Thyroid gland (tissue), 4 donors: ENCODE measurements at regions not wholly inside any gene's neighbourhood (a gene's known extent, or its start where the extent isn't known, plus 50 kb on each side); places are given as distances from the start of the nearest gene placed in this dataset.

Experiments
- DNase-seq, 2 donors: peaks; one replicate each; pipeline ENCODE4 v3.0.0-alpha.2; 2019
- H3K27ac ChIP-seq, 3 donors: fragments of 200-600 bp; sonication (generic); 1 replicate in 2 of 3; 2 replicates in 1 of 3; pipeline ENCODE4 v1.5.1; 2016 to 2019; ENCODE audit warnings: mild to moderate bottlenecking in 1 of 3, moderate library complexity in 1 of 3
- H3K27me3 ChIP-seq: fragments of 200-600 bp; sonication (generic); one replicate; pipeline ENCODE4 v1.5.1; 2019
- H3K36me3 ChIP-seq, 2 donors: fragments of 200-600 bp; sonication (generic); one replicate each; pipeline ENCODE4 v1.5.1; 2016 to 2019
- H3K4me1 ChIP-seq, 2 donors: fragments of 200-600 bp; sonication (generic); one replicate each; pipeline ENCODE4 v1.5.1; 2017 to 2019
- H3K4me3 ChIP-seq, 3 donors: fragments of 200-600 bp; sonication (generic); replicated peaks in 1 of 3; 1 replicate in 2 of 3; 2 replicates in 1 of 3; pipeline ENCODE4 v1.5.1; 2016; ENCODE audit warnings: mild to moderate bottlenecking in 1 of 3
- H3K9me3 ChIP-seq: fragments of 200-600 bp; sonication (generic); one replicate; pipeline ENCODE4 v1.5.1; 2017
- POLR2A ChIP-seq, 2 donors: fragments of 450-650 bp; IDR thresholded peaks; one replicate each; pipeline ENCODE4 v1.6.1; 2017; ENCODE audit warnings: antibody characterized with exemption in 2 of 2, mild to moderate bottlenecking in 2 of 2, moderate library complexity in 1 of 2
- WGBS, 2 donors: methylation state at CpG; one replicate each; pipeline ENCODE4 v1.1.5; 2017; 5-methylcytosine and 5-hydroxymethylcytosine counted together
- intact Hi-C: fragments of 100-400 bp; cut with DNase I; formaldehyde crosslinking; loops from one replicate; pipeline ENCODE4 v1.15.1; 2023
- TF ChIP-seq, protein P1 (sequence below), 6 experiments: fragments of 200-600 bp in 3 of 6; fragments of 450-650 bp in 3 of 6; sonication (generic) in 3 of 6; IDR thresholded peaks; one replicate each; pipeline ENCODE4 v1.5.1; 2016 to 2019; ENCODE audit warnings: antibody characterized with exemption in 6 of 6, mild to moderate bottlenecking in 2 of 6, inconsistent platforms in 1 of 6, moderate library complexity in 1 of 6

DNA sequence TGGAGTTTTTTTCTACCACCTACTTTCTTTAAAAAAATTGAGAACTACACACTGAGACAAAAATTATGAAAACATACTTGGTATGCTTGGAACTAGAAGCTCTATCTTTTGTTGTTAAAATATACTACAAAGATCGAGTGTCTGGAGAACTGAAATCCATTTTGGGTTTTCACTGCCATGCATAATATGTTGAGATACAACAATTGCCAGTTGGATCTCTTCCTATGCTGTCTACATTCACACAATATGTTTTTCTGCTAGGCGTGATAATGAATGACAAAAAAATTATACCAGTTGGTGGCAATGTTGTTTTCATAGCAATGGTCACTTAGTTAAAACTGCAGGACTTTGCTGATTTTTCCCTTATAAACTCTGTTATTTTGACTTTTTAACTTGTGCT lies 605.4 kb upstream of the LCORL start:
- intact Hi-C loops = no loop called here
- Histone ChIP-seq H3K9me3 (no peaks in the 10 kb centered on the region), H3K27ac (no peak overlapping the region), H3K27me3 (no peaks in the 10 kb centered on the region), H3K4me3 (no peak overlapping the region), H3K36me3 (no peaks in the 10 kb centered on the region), H3K4me1 (no peaks in the 10 kb centered on the region)
- DNase-seq = no peak
- no peak for TF ChIP-seq POLR2A (IDR thresholded peaks at IDR 0.05)
- TF ChIP-seq, protein P1, sequence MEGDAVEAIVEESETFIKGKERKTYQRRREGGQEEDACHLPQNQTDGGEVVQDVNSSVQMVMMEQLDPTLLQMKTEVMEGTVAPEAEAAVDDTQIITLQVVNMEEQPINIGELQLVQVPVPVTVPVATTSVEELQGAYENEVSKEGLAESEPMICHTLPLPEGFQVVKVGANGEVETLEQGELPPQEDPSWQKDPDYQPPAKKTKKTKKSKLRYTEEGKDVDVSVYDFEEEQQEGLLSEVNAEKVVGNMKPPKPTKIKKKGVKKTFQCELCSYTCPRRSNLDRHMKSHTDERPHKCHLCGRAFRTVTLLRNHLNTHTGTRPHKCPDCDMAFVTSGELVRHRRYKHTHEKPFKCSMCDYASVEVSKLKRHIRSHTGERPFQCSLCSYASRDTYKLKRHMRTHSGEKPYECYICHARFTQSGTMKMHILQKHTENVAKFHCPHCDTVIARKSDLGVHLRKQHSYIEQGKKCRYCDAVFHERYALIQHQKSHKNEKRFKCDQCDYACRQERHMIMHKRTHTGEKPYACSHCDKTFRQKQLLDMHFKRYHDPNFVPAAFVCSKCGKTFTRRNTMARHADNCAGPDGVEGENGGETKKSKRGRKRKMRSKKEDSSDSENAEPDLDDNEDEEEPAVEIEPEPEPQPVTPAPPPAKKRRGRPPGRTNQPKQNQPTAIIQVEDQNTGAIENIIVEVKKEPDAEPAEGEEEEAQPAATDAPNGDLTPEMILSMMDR (IDR thresholded peaks at IDR 0.05) = no peak
- 72 to 82% methylated on average over 2 of the region's 2 CpGs for WGBS, 2 donors

DNA sequence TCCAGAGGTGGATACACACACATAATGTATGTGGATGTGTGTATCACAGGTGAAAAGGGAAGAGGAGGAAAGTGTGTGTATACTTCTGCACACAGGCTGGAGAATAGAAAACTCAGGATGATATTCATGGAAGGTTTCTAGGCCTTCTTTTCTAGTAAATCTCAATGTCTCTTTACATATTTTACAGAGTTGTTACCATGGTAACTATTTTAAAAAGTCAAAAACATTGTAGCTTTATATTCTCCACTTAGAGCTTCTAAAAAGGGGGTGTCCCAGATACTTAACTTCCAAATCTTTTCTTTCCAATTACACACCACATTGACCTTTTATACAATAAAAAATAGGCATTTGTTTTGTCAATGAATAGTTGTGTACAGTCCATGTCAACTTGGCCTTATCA lies 604.8 kb upstream of the LCORL start:
- no peak overlapping the region for H3K4me3 ChIP-seq
- H3K4me1 ChIP-seq = no peaks in the 10 kb centered on the region
- H3K27me3 ChIP-seq = no peaks in the 10 kb centered on the region
- intact Hi-C loops = no loop called here
- TF ChIP-seq, protein P1 (IDR thresholded peaks at IDR 0.05) = no peak
- no peak for TF ChIP-seq POLR2A (IDR thresholded peaks at IDR 0.05)
- no peak overlapping the region for H3K27ac ChIP-seq
- H3K36me3 ChIP-seq = no peaks in the 10 kb centered on the region
- no peaks in the 10 kb centered on the region for H3K9me3 ChIP-seq
- no peak for DNase-seq

DNA sequence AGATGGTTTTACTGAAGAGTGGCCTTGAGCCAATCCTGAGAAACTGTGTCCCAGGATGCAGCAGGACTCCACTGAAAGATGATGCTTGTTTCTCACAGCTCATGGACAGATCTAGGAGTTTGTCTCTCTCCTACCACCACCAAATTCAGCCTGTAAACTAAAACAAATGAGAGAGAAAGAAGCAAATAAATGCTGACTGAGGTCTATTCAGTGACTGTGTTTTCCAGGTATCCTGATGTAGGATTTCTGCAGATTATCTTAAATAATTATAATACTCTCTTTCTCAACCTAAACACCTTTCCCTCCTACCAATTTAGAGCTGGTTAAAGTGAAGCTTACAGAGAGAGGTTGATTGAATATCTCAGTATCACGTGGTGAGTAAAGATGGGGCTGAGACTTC lies 599.6 kb upstream of the LCORL start:
- Histone ChIP-seq H3K4me1 (no peaks in the 10 kb centered on the region), H3K4me3 (no peak overlapping the region), H3K9me3 (no peaks in the 10 kb centered on the region), H3K27me3 (no peaks in the 10 kb centered on the region), H3K27ac (no peak overlapping the region), H3K36me3 (no peaks in the 10 kb centered on the region)
- DNase-seq = no peak
- WGBS, 2 donors = 63 to 75% methylated on average over 1 of the region's 1 CpG
- TF ChIP-seq, protein P1 (IDR thresholded peaks at IDR 0.05) = no peak
- no peak for TF ChIP-seq POLR2A (IDR thresholded peaks at IDR 0.05)
- intact Hi-C loops = no loop called here

DNA sequence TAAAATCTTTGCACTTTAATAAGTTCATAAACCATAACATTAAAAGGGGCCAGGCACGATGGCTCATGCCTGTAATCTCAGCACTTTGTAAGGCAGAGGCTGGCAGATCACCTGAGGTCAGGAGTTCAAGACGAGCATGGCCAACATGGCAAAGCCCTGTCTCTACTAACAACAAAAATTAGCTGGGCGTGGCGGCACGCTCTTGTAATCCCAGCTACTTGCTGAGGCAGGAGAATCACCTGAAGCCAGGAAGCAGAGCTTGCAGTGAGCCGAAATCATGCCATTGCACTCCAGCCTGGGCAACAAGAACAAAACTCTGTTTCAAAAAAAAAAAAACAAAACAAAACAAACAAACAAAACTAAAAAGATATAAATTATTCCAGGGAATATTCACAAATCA lies 595.2 kb upstream of the LCORL start:
- Histone ChIP-seq H3K27me3 (no peaks in the 10 kb centered on the region), H3K4me1 (no peaks in the 10 kb centered on the region), H3K9me3 (no peaks in the 10 kb centered on the region), H3K36me3 (no peaks in the 10 kb centered on the region), H3K4me3 (no peak overlapping the region), H3K27ac (no peak overlapping the region)
- DNase-seq = peak in 1 of 2 donors; percentile 5
- WGBS, 2 donors = 74 to 79% methylated on average over 6 of the region's 6 CpGs
- intact Hi-C loops = no loop called here
- TF ChIP-seq, protein P1 (IDR thresholded peaks at IDR 0.05) = no peak
- TF ChIP-seq POLR2A (IDR thresholded peaks at IDR 0.05) = no peak

DNA sequence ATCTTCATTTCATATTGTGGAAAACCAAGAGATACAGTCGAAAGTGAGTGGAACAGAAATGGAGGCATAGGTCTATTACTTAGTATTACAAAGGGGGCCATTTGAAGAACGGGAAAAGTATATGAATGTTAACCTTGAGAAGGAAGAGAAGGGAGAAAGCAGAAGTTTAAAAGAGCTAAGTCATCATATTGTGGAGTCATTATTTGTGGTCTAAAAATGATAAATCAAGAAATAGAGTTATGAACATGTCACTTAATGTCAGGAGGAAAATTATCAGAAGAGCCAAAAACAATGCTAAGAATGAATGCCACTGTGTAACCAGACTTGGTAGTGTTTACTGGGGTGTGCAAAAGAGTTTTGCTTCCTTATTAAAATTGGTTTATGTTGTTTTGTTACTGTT lies 589.5 kb upstream of the LCORL start:
- TF ChIP-seq POLR2A (IDR thresholded peaks at IDR 0.05) = no peak
- TF ChIP-seq, protein P1 (IDR thresholded peaks at IDR 0.05) = no peak
- Histone ChIP-seq H3K4me1 (no peaks in the 10 kb centered on the region), H3K27me3 (no peaks in the 10 kb centered on the region), H3K36me3 (no peaks in the 10 kb centered on the region), H3K9me3 (no peaks in the 10 kb centered on the region), H3K27ac (no peak overlapping the region), H3K4me3 (no peak overlapping the region)
- no peak for DNase-seq
- WGBS, 2 donors = 89 to 93% methylated on average over 2 of the region's 2 CpGs
- intact Hi-C loops = no loop called here
